Sigmoid colon (tissue), 4 donors: ENCODE measurements at regions not wholly inside any gene's neighbourhood (a gene's known extent, or its start where the extent isn't known, plus 50 kb on each side); places are given as distances from the start of the nearest gene placed in this dataset.

ENCODE experiments used
- POLR2A ChIP-seq, 2 donors: fragments of 450-650 bp; IDR thresholded peaks; one replicate each; pipeline ENCODE4 v1.6.1; 2016; ENCODE audit warnings: antibody characterized with exemption in 2 of 2, mild to moderate bottlenecking in 2 of 2, moderate library complexity in 2 of 2
- POLR2AphosphoS5 ChIP-seq, 4 donors: sonication (generic); formaldehyde crosslinking; IDR thresholded peaks; one replicate each; pipeline ENCODE4 v1.6.1; 2017; ENCODE audit warnings: antibody characterized with exemption in 4 of 4
- TF ChIP-seq, protein P1 (sequence below), 4 experiments: fragments of 450-650 bp in 3 of 4; fragments of 200-600 bp in 1 of 4; IDR thresholded peaks; one replicate each; pipeline ENCODE4 v1.5.1; 2016 to 2019; ENCODE audit warnings: antibody characterized with exemption in 4 of 4, mild to moderate bottlenecking in 3 of 4, moderate library complexity in 2 of 4

DNA sequence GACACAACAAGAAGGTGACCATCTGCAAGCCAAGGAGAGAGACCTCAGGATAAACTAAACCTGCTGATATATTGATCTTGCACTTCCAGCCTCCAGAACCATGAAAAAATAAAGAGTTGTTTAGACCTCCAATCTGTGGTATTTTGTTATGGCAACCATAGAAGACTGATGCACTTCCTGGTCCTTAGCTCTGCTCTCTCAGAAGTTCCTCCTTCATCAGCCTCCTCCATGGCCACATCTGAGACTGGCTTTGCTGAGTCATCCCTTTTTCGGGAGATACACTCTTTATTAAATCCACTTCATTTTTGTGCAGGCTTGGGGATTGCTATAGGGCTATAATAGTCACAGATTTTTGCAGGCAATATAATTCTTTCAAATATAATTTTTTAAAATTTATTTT lies 89.6 kb upstream of the ATF7IP start:
- TF ChIP-seq, protein P1, sequence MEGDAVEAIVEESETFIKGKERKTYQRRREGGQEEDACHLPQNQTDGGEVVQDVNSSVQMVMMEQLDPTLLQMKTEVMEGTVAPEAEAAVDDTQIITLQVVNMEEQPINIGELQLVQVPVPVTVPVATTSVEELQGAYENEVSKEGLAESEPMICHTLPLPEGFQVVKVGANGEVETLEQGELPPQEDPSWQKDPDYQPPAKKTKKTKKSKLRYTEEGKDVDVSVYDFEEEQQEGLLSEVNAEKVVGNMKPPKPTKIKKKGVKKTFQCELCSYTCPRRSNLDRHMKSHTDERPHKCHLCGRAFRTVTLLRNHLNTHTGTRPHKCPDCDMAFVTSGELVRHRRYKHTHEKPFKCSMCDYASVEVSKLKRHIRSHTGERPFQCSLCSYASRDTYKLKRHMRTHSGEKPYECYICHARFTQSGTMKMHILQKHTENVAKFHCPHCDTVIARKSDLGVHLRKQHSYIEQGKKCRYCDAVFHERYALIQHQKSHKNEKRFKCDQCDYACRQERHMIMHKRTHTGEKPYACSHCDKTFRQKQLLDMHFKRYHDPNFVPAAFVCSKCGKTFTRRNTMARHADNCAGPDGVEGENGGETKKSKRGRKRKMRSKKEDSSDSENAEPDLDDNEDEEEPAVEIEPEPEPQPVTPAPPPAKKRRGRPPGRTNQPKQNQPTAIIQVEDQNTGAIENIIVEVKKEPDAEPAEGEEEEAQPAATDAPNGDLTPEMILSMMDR (IDR thresholded peaks at IDR 0.05), result no peak
- TF ChIP-seq POLR2A (IDR thresholded peaks at IDR 0.05), result no peak
- no peak for TF ChIP-seq POLR2AphosphoS5 (IDR thresholded peaks at IDR 0.05)
